ENCODE measurements at regions not wholly inside any gene's neighbourhood (a gene's known extent, or its start where the extent isn't known, plus 50 kb on each side); places are given as distances from the start of the nearest gene placed in this dataset.

GRCh38 chr1:181893937-181894336 lies 167.6 kb downstream of the ZNF648 start:
- no peak for TF ChIP-seq CTCF (IDR thresholded peaks at IDR 0.05)

GRCh38 chr1:181872562-181872961 lies 188.9 kb downstream of the ZNF648 start:
- TF ChIP-seq CTCF (IDR thresholded peaks at IDR 0.05), result no peak

- no peak for TF ChIP-seq CTCF (IDR thresholded peaks at IDR 0.05)
Measured at GRCh38 chr1:181863736-181864135, 197.8 kb downstream of the ZNF648 start.

GRCh38 chr1:181863006-181863405 lies 198.5 kb downstream of the ZNF648 start:
- no peak for TF ChIP-seq CTCF (IDR thresholded peaks at IDR 0.05)

GRCh38 chr1:181858135-181858534 lies 203.4 kb downstream of the ZNF648 start:
- TF ChIP-seq CTCF (IDR thresholded peaks at IDR 0.05), result no peak
